SK-N-SH (cell line): ENCODE measurements at regions not wholly inside any gene's neighbourhood (a gene's known extent, or its start where the extent isn't known, plus 50 kb on each side); places are given as distances from the start of the nearest gene placed in this dataset.

Experiments
- EP300 ChIP-seq, 2 experiments: IDR thresholded peaks; 2 replicates each; pipeline versions ENCODE4 v1.4.0 to v1.6.1; 2012; ENCODE audit warnings: borderline replicate concordance in 1 of 2, low read depth in 1 of 2, low read length in 1 of 2
- EZH2phosphoT487 ChIP-seq: fragments of 200-600 bp; sonication (generic); IDR thresholded peaks from 2 replicates; pipeline ENCODE4 v1.6.1; 2017; ENCODE audit warnings: low read depth, mixed run types, mild to moderate bottlenecking, antibody characterized with exemption, moderate library complexity, borderline replicate concordance
- FOXJ3 ChIP-seq: sonication (generic); formaldehyde crosslinking; IDR thresholded peaks from 2 replicates; pipeline ENCODE4 v1.5.1; 2020; ENCODE audit warnings: mild to moderate bottlenecking, missing genetic modification reagents
- SIN3A ChIP-seq: IDR thresholded peaks from 2 replicates; pipeline ENCODE4 v1.6.1; 2012; ENCODE audit warnings: low read depth, mild to moderate bottlenecking, low read length, moderate library complexity, borderline replicate concordance
- SMC3 ChIP-seq: IDR thresholded peaks from 2 replicates; pipeline ENCODE4 v1.6.1; 2012; ENCODE audit warnings: low read depth, low read length, improper control_type of control experiment
- TAF1 ChIP-seq: IDR thresholded peaks from 2 replicates; pipeline ENCODE4 v1.6.1; 2012; ENCODE audit warnings: low read depth, mild to moderate bottlenecking, low read length, moderate library complexity, borderline replicate concordance
- TCF12 ChIP-seq: IDR thresholded peaks from 2 replicates; pipeline ENCODE4 v1.4.0; 2012
- TEAD4 ChIP-seq: IDR thresholded peaks from 2 replicates; pipeline ENCODE4 v1.4.0; 2012; ENCODE audit warnings: mild to moderate bottlenecking, borderline replicate concordance; ENCODE audit not compliant: insufficient read depth
- YY1 ChIP-seq: IDR thresholded peaks from 2 replicates; pipeline ENCODE4 v1.4.0; 2012; ENCODE audit warnings: low read depth, mild to moderate bottlenecking
- TF ChIP-seq, protein P1 (sequence below): fragments of 200-600 bp; sonication (generic); IDR thresholded peaks from 2 replicates; pipeline ENCODE4 v1.6.1; 2017; ENCODE audit warnings: antibody characterized with exemption, mild to moderate bottlenecking, moderate library complexity
- TF ChIP-seq, protein P2 (sequence below): fragments of 150-350 bp; IDR thresholded peaks from 2 replicates; pipeline ENCODE4 v1.6.1; 2017; ENCODE audit warnings: antibody characterized with exemption, low read length, low read depth, borderline replicate concordance
- TF ChIP-seq, protein P3 (sequence below): IDR thresholded peaks from 2 replicates; pipeline ENCODE4 v1.4.0; 2012; ENCODE audit warnings: low read depth, borderline replicate concordance

DNA sequence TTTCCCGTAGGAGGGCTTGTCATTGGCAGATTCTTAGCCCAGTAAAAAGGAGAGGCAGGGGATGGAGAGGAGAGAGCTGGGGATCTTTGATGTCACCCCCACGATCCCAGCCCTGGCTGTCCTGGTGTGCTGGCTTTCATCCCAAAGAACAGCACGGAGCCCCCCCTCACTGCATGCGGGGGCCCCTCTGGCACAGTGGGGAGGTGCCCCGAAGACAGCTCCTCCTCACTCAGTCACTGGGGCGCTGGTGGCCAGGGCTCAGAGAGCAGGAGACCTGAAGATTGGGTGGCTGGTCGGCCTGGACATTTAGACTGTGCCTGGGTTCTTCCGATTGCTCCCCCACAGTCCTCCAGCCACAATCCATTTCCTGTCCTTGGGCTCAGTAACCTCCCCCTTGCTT lies 207.5 kb downstream of the MELK start:
- no peak for TF ChIP-seq SIN3A
- TF ChIP-seq, protein P1, sequence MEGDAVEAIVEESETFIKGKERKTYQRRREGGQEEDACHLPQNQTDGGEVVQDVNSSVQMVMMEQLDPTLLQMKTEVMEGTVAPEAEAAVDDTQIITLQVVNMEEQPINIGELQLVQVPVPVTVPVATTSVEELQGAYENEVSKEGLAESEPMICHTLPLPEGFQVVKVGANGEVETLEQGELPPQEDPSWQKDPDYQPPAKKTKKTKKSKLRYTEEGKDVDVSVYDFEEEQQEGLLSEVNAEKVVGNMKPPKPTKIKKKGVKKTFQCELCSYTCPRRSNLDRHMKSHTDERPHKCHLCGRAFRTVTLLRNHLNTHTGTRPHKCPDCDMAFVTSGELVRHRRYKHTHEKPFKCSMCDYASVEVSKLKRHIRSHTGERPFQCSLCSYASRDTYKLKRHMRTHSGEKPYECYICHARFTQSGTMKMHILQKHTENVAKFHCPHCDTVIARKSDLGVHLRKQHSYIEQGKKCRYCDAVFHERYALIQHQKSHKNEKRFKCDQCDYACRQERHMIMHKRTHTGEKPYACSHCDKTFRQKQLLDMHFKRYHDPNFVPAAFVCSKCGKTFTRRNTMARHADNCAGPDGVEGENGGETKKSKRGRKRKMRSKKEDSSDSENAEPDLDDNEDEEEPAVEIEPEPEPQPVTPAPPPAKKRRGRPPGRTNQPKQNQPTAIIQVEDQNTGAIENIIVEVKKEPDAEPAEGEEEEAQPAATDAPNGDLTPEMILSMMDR = no peak
- TF ChIP-seq SMC3 = no peak
- TF ChIP-seq, protein P2, sequence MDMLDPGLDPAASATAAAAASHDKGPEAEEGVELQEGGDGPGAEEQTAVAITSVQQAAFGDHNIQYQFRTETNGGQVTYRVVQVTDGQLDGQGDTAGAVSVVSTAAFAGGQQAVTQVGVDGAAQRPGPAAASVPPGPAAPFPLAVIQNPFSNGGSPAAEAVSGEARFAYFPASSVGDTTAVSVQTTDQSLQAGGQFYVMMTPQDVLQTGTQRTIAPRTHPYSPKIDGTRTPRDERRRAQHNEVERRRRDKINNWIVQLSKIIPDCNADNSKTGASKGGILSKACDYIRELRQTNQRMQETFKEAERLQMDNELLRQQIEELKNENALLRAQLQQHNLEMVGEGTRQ = no peak
- no peak for TF ChIP-seq EP300 (IDR thresholded peaks at IDR 0.05; ENCODE audit: borderline replicate concordance in 1 of 2, low read depth in 1 of 2, low read length in 1 of 2)
- TF ChIP-seq, protein P3, sequence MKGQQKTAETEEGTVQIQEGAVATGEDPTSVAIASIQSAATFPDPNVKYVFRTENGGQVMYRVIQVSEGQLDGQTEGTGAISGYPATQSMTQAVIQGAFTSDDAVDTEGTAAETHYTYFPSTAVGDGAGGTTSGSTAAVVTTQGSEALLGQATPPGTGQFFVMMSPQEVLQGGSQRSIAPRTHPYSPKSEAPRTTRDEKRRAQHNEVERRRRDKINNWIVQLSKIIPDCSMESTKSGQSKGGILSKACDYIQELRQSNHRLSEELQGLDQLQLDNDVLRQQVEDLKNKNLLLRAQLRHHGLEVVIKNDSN = no peak
- TF ChIP-seq EZH2phosphoT487 = no peak
- no peak for TF ChIP-seq YY1
- no peak for TF ChIP-seq TEAD4
- TF ChIP-seq FOXJ3 (CRISPR knock-in tag) = no peak
- no peak for TF ChIP-seq TAF1
- TF ChIP-seq TCF12 = no peak
